Fibroblast of pulmonary artery (primary cell): ENCODE measurements at regions not wholly inside any gene's neighbourhood (a gene's known extent, or its start where the extent isn't known, plus 50 kb on each side); places are given as distances from the start of the nearest gene placed in this dataset.
A peak's percentile ranks its signal among the peaks of the same experiment; 100 is the strongest.

ENCODE experiments used
- DNase-seq: peaks from one replicate; pipeline ENCODE4 v3.0.0-alpha.2; 2010; ENCODE audit warnings: low read depth
- H3K4me3 ChIP-seq: replicated peaks from 2 replicates; pipeline ENCODE4 v1.5.1; 2011; ENCODE audit warnings: low read depth, mild to moderate bottlenecking, control low read depth, low read length, moderate library complexity
- CTCF ChIP-seq: IDR thresholded peaks from 2 replicates; pipeline ENCODE4 v1.5.1; 2011; ENCODE audit warnings: mild to moderate bottlenecking, control low read depth, low read length, inconsistent platforms; ENCODE audit errors: missing control alignments

GRCh38 chr4:177051473-177052060, 258.1 kb upstream of the NEIL3 start:
- H3K4me3 ChIP-seq, result no peak overlapping the region
- peak; percentile 48 for TF ChIP-seq CTCF
- peak; percentile 48 for DNase-seq

GRCh38 chr4:177052211-177052934, 257.3 kb upstream of the NEIL3 start:
- no peak for DNase-seq
- no peak overlapping the region for H3K4me3 ChIP-seq
- no peak for TF ChIP-seq CTCF

- no peak for DNase-seq
- TF ChIP-seq CTCF, result no peak
- H3K4me3 ChIP-seq, result no peak overlapping the region
Measured at GRCh38 chr4:177057186-177057585, 252.5 kb upstream of the NEIL3 start.

GRCh38 chr4:177064116-177064515, 245.6 kb upstream of the NEIL3 start:
- TF ChIP-seq CTCF, result no peak
- no peak overlapping the region for H3K4me3 ChIP-seq
- DNase-seq, result no peak

GRCh38 chr4:177064729-177065394, 244.8 kb upstream of the NEIL3 start:
- H3K4me3 ChIP-seq, result no peak overlapping the region
- no peak for TF ChIP-seq CTCF
- DNase-seq, result no peak

GRCh38 chr4:177066746-177067145, 242.9 kb upstream of the NEIL3 start:
- no peak overlapping the region for H3K4me3 ChIP-seq
- DNase-seq, result no peak
- no peak for TF ChIP-seq CTCF
